ENCODE measurements at regions not wholly inside any gene's neighbourhood (a gene's known extent, or its start where the extent isn't known, plus 50 kb on each side); places are given as distances from the start of the nearest gene placed in this dataset.
"Not testable (repeated sequence)": the region's sequence is repeated elsewhere in the genome, so short reads cannot be mapped to it uniquely, and the experiment has no call there.

DNA sequence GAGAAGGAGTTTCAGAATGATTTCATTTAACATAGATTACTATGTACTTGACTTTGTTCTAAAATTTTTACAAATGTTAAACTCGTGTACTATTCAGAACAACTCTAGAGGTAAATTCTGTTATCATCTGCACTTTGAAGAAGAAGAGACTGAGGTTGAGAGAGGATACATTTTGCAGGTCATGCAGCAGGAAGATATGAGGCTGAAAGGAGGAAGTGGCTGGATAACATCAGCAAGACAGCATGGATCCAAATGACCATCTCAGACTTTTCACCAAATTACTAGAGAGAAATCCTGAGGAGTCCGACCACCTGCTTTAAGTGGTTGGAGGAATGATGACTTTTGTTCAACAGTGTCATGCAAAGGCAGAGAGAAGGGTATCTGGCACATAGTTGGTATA, 84.9 kb downstream of the ASCL4 start:
- no peaks in the 10 kb centered on the region for H3K9me3 Mint-ChIP-seq
- no peaks in the 10 kb centered on the region for H3K36me3 Mint-ChIP-seq
- DNase-seq (ENCODE audit: low spot score in 2 of 2), result no peak
- no peak overlapping the region for H3K4me3 Mint-ChIP-seq
- H3K4me1 Mint-ChIP-seq, result peaks cover 6% of the 10 kb centered on the region
- H3K27me3 Mint-ChIP-seq, result peaks cover 28% of the 10 kb centered on the region
- no peak for ATAC-seq (ENCODE audit: low read depth)
- H3K27ac Mint-ChIP-seq, result no peak overlapping the region

DNA sequence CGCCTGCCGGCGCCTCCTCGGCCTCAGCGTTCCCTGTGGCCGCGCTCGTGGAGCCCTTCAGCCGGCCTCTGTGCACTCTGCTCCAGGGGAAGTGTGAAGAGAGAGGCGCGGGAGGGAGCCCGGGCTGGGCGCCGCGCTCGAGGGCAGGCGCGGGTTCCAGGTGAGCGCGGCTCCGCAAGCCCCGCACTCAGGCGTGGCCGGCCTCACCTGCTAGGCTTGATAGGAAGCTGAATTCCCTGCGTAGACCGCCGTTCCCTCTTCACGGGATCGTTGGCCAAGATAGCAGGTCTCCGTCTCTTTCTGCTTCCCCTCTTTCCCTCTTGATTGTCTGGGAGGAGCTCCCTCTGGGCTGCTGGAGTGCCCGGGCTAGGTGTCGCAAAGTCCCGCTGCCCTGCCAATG, 89.7 kb downstream of the ASCL4 start:
- Mint-ChIP-seq H3K27me3 (peaks cover 30% of the 10 kb centered on the region), H3K4me3 (no peak overlapping the region), H3K9me3 (peaks cover 2% of the 10 kb centered on the region), H3K27ac (no peak overlapping the region), H3K36me3 (no peaks in the 10 kb centered on the region), H3K4me1 (peaks cover 6% of the 10 kb centered on the region)
- no peak for DNase-seq (ENCODE audit: low spot score in 2 of 2)
- ATAC-seq (ENCODE audit: low read depth), result peak; percentile 26

DNA sequence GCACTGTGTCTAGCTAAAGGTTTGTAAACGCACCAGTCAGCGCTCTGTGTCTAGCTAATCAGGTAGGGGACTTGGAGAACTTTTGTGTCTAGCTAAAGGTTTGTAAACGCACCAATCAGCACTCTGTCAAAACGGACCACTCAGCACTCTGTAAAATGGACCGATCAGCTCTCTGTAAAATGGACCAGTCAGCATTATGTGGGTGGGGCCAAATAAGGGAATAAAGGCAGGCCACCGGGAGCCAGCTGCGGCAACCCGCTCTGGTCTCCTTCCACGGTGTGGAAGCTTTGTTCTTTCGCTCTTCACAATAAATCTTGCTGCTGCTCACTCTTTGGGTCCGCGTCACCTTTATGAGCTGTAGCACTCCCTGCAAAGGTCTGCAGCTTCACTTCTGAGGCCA, 90.2 kb downstream of the ASCL4 start:
- H3K9me3 Mint-ChIP-seq; H3K27ac Mint-ChIP-seq; H3K4me1 Mint-ChIP-seq; H3K36me3 Mint-ChIP-seq; DNase-seq (ENCODE audit: low spot score in 2 of 2); H3K4me3 Mint-ChIP-seq; ATAC-seq (ENCODE audit: low read depth): not testable (repeated sequence)
- H3K27me3 Mint-ChIP-seq, result peaks cover 27% of the 10 kb centered on the region

DNA sequence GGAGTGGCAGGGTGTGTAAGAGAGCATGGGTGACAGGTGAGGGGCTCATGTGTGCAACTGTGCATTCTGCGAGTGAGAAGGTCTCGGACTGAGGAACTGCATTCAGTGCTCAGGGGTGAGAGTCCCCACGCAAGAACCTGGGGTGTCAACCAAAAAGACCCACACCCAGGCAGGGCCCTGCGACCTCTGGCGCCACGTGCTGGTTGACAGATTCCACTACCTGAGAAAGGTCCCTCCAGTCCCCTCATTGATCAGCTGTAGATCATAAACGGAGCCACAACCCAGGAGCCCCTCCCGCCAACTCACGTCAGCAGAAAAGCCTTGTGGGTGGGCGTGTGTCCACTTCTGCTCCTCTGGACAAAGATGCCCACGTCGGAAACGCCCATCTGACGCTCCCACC, 98.7 kb downstream of the ASCL4 start:
- Mint-ChIP-seq H3K4me3 (no peak overlapping the region), H3K9me3 (no peaks in the 10 kb centered on the region), H3K4me1 (peaks cover 3% of the 10 kb centered on the region), H3K27me3 (peaks cover 8% of the 10 kb centered on the region), H3K36me3 (no peaks in the 10 kb centered on the region), H3K27ac (no peak overlapping the region)
- ATAC-seq (ENCODE audit: low read depth) (no peak), DNase-seq (ENCODE audit: low spot score in 2 of 2) (no peak)

DNA sequence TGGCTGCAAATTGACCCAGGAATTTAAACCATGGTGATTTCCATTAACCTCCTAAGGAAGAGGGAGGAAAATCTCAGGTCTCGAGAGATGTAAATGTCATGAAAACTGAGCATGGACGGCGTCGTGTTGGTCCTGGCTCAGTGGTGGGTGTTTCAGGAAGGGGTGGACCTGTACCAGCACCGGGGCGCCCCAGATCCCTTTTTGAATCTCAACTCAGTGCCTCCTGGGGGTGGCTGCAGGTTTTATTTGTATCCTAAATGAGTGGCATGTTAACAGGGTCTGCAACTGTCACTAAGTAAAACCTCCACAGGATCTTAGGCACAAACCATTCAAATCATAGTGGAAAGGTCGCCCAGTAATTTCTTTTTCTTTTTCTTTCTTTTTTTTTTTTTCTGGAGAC, 101.3 kb downstream of the ASCL4 start:
- Mint-ChIP-seq H3K27me3 (peaks cover 8% of the 10 kb centered on the region), H3K36me3 (no peaks in the 10 kb centered on the region), H3K9me3 (no peaks in the 10 kb centered on the region), H3K27ac (no peak overlapping the region), H3K4me3 (no peak overlapping the region), H3K4me1 (peaks cover 3% of the 10 kb centered on the region)
- no peak for DNase-seq (ENCODE audit: low spot score in 2 of 2)
- no peak for ATAC-seq (ENCODE audit: low read depth)

DNA sequence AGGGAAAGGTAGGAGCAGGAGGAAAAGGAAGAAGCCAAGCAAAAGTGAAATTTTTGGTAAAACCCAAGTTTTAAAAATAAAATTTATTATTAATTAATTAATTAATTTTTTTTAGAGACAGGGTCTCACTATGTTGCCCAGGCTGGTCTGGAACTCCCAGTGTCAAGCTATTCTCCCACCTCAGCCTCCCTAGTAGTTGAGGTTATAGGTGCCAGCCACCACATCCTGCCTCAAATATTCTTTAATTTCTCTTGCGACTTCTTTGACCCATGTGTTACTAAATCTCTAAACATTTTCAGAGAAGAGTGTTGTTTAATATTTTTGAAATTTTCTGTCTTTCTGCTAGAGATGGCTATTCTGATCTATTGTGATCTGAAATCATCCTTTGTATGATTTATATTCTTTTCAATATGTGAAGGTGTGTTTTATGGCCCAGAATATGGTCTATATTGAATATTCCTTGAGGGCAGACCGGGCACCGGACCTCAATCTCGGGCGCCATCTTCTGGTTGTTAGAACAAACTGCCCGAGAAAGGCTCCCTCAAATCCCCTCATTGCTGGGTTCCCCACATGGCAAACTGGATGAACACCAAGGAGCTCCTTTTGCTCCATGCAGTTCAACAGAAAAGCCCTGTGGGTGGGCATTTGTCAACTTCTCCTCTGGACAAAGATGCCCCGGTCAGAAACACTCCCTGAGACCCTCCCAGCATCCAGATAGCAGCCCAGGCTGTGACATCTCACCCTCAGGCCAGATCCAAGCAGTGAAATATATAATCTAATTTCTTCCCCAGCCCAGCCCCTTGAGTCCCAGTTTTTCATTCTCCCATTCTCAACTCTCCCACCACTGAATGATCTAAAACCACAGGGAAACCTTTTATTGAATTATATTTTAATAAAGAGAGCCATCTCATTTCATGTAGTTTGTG, 110.5 kb downstream of the ASCL4 start:
- ATAC-seq (ENCODE audit: low read depth) (peak; percentile 93), DNase-seq (ENCODE audit: low spot score in 2 of 2) (peak; percentile 47 to 63)
- H3K4me1 Mint-ChIP-seq, result peaks cover 2% of the 10 kb centered on the region
- no peak overlapping the region for H3K27ac Mint-ChIP-seq
- H3K36me3 Mint-ChIP-seq, result no peaks in the 10 kb centered on the region
- H3K9me3 Mint-ChIP-seq, result no peaks in the 10 kb centered on the region
- no peak overlapping the region for H3K4me3 Mint-ChIP-seq
- H3K27me3 Mint-ChIP-seq, result no peaks in the 10 kb centered on the region

DNA sequence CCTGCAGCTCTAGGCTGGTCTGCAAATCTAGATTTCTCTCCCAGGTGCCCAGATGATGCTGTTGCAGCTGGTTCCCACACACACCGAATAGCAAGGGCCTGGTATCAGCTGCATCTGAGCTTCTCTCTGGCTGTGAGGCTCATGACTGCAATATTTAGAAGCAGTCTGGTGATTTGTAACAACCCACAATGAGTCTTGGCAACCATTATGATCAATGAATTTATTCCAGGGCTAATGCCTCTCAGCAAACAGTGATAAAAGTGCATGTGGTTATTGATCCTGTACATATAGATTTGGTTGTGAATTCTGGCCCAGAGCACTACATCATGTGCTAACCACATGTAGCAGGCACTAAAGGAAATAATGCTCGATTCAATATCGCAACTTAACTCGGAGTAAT, 114.3 kb downstream of the ASCL4 start:
- ATAC-seq (ENCODE audit: low read depth) (no peak), DNase-seq (ENCODE audit: low spot score in 2 of 2) (no peak)
- Mint-ChIP-seq H3K4me1 (peaks cover 2% of the 10 kb centered on the region), H3K36me3 (no peaks in the 10 kb centered on the region), H3K27me3 (no peaks in the 10 kb centered on the region), H3K9me3 (no peaks in the 10 kb centered on the region), H3K27ac (no peak overlapping the region), H3K4me3 (no peak overlapping the region)

DNA sequence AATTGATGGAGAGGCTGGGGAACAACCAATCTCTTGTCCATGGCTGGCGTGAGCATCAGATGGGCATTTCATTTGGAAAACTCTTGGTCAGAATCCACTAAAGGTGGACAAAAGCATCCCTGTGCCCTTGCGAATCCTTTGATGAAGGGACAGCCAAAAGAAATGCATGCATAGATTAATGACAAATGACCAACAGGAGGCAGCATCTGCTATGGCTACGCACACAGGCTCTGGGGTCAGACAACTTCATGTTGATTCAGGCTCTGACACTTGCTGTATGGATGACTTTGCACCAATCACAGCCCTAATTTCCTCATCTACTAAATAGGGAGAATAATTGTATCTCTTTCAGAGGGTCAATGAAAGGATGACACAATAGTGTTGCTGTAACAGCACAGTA, 117.5 kb downstream of the ASCL4 start:
- no peaks in the 10 kb centered on the region for H3K27me3 Mint-ChIP-seq
- DNase-seq (ENCODE audit: low spot score in 2 of 2) (no peak), ATAC-seq (ENCODE audit: low read depth) (peak; percentile 51)
- H3K9me3 Mint-ChIP-seq, result no peaks in the 10 kb centered on the region
- H3K4me3 Mint-ChIP-seq, result no peak overlapping the region
- H3K4me1 Mint-ChIP-seq, result no peaks in the 10 kb centered on the region
- H3K27ac Mint-ChIP-seq, result no peak overlapping the region
- no peaks in the 10 kb centered on the region for H3K36me3 Mint-ChIP-seq

DNA sequence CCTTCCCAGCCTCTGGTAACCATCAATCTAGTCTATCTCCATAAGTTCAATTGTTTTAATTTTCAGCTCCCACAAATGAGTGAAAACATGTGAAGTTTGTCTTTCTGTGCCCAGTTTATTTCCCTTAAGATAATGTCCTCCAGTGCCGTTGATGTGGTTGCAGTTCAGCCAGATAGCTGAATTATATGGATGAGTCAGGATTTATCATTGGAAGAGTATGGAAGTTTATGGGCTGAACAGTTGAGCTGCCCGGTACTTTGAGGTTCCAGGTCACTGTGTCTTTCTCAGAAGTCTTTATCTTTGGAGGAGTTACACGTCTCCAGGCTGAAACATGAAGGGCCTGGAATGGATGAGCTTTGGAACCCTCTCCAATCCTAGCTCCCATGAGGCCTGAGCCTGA, 120.1 kb downstream of the ASCL4 start:
- Mint-ChIP-seq H3K27ac (no peak overlapping the region), H3K36me3 (no peaks in the 10 kb centered on the region), H3K4me3 (no peak overlapping the region), H3K27me3 (no peaks in the 10 kb centered on the region), H3K4me1 (no peaks in the 10 kb centered on the region), H3K9me3 (no peaks in the 10 kb centered on the region)
- ATAC-seq (ENCODE audit: low read depth) (no peak), DNase-seq (ENCODE audit: low spot score in 2 of 2) (no peak)

DNA sequence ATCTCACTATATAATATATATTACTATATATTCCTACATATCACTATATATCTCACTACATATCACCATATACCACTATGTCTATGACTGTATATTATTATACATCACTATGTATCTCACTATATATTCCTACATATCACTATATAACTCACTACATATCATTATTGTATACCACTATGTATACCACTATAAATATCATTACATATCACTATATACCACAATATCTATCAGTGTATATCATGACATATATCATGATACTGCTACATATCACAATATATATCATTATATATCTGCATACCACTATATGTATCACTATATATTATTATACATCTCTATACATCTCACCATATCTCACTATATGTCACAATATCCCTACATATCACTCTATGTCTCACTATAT, 121.5 kb downstream of the ASCL4 start:
- no peak overlapping the region for H3K4me3 Mint-ChIP-seq
- ATAC-seq (ENCODE audit: low read depth) (no peak), DNase-seq (ENCODE audit: low spot score in 2 of 2) (no peak)
- H3K36me3 Mint-ChIP-seq, result no peaks in the 10 kb centered on the region
- no peak overlapping the region for H3K27ac Mint-ChIP-seq
- no peaks in the 10 kb centered on the region for H3K27me3 Mint-ChIP-seq
- H3K4me1 Mint-ChIP-seq, result no peaks in the 10 kb centered on the region
- H3K9me3 Mint-ChIP-seq, result no peaks in the 10 kb centered on the region

DNA sequence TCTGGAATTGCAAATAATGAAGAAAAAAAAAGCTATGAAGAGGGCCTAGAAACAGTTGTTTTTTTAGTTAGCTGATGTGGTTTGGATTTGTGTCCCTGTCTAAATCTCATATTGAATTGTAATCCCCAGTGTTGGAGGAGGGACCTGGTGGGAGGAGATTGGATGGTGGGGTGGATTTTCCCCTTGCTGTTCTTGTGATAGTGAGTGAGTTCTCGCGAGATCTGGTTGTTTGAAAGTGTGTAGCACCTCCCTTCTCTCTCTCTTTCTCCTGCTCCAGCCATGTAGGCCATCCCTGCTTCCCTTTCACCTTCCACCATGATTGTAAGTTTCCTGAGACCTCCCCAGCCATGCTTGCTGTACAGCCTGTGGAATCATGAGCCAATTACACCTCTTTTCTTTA, 126.1 kb downstream of the ASCL4 start:
- H3K9me3 Mint-ChIP-seq, result no peaks in the 10 kb centered on the region
- no peaks in the 10 kb centered on the region for H3K36me3 Mint-ChIP-seq
- H3K27me3 Mint-ChIP-seq, result no peaks in the 10 kb centered on the region
- DNase-seq (ENCODE audit: low spot score in 2 of 2) (no peak), ATAC-seq (ENCODE audit: low read depth) (no peak)
- H3K27ac Mint-ChIP-seq, result no peak overlapping the region
- peaks cover 15% of the 10 kb centered on the region for H3K4me1 Mint-ChIP-seq
- no peak overlapping the region for H3K4me3 Mint-ChIP-seq

DNA sequence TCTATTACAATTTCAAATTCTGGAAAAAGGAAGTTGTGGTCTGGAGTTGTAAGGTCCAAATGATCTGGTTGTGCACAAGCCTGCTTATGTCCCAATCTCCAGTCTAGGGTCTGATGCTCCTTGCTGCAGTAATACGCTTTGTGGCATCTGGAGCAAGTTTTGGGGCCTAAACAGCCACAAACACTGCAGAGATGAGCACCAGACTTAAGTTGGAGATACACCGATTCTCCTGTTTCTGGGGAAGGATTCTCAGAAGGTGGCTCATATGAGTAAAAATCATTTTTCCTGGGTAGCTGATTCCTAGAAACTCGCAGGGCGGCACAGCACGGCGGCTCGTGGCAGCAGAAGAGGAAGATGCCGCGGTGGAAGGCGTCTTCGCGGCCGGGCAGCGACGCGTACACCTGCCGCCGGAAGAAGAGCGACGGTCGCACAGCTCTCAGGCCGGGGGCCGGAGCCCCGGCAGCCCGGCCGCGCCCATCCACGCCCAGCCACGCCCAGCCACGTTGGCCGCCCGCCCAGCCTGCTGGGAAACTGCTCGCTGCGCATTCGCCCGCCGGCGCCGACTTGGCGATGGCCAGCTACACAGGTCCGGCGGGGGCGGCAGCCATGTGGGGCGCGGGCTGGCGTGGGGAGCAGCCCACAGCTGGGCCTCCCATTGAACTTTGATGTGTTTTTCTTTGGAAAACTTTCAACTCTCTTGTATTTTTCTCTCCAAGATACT, 129.0 kb downstream of the ASCL4 start:
- H3K4me3 Mint-ChIP-seq, result peak overlapping the region; percentile 87
- H3K4me1 Mint-ChIP-seq, result peaks cover 15% of the 10 kb centered on the region
- H3K27me3 Mint-ChIP-seq, result peaks cover 4% of the 10 kb centered on the region
- DNase-seq (ENCODE audit: low spot score in 2 of 2) (peak; percentile 51 to 54), ATAC-seq (ENCODE audit: low read depth) (peak; percentile 97)
- H3K9me3 Mint-ChIP-seq, result no peaks in the 10 kb centered on the region
- peak overlapping the region; percentile 75 for H3K27ac Mint-ChIP-seq
- H3K36me3 Mint-ChIP-seq, result no peaks in the 10 kb centered on the region

DNA sequence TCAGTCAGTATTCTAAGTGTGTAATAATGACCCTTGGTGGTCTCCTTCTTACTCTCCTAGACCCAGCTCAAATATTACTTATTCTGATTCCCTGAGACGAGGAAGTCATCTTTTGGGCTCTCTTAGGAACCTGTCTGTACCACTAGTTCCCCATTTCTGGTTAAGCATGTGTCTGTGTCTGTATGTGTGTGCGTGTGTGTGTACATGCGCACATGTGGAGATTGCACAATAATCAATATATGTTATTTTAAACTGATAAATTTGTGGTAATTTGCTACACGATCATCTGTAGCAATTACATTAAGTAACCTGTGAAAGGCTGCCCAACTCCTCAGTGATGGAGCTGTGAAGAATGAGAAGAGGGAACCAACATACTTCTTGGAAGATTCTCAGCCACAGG, 132.2 kb downstream of the ASCL4 start:
- Mint-ChIP-seq H3K9me3 (no peaks in the 10 kb centered on the region), H3K4me3 (no peak overlapping the region), H3K27me3 (peaks cover 18% of the 10 kb centered on the region), H3K36me3 (no peaks in the 10 kb centered on the region), H3K27ac (no peak overlapping the region), H3K4me1 (peaks cover 13% of the 10 kb centered on the region)
- DNase-seq (ENCODE audit: low spot score in 2 of 2) (no peak), ATAC-seq (ENCODE audit: low read depth) (no peak)

DNA sequence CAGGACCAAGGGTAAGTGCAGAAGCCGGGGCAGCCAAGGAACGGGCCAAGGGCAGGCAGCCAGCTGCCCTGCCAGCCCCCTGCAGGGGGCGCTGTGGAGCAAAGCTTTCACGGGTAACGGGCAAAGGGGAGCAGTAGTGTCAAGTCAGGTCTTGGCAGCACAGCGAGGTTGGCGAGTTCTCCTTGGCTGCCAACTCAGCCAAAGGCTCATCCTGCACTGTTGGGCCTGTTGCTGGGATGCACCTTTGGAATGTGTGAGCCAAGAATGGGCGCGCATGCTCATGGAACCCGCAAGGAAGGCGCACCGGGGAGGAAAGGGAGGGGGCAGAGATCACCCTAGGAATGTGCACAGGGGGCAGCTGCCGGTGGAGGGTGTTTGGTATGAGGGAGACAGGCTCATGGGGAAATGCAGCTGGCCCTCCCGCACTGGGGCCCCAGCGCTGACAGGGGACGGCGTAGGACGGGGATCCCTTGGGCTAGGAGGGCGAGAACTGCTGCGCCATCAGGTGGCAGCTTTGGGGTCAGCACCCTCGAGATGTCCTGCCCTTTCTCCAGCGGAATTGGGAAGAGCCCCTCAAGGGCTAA, 138.0 kb downstream of the ASCL4 start:
- no peaks in the 10 kb centered on the region for H3K9me3 Mint-ChIP-seq
- peaks cover 6% of the 10 kb centered on the region for H3K4me1 Mint-ChIP-seq
- DNase-seq (ENCODE audit: low spot score in 2 of 2) (peak; percentile 51 to 63), ATAC-seq (ENCODE audit: low read depth) (peak; percentile 92)
- H3K4me3 Mint-ChIP-seq, result peak overlapping the region; percentile 86
- H3K27ac Mint-ChIP-seq, result no peak overlapping the region
- peaks cover 31% of the 10 kb centered on the region for H3K27me3 Mint-ChIP-seq
- H3K36me3 Mint-ChIP-seq, result no peaks in the 10 kb centered on the region
